ENCODE measurements at regions not wholly inside any gene's neighbourhood (a gene's known extent, or its start where the extent isn't known, plus 50 kb on each side); places are given as distances from the start of the nearest gene placed in this dataset.

DNA sequence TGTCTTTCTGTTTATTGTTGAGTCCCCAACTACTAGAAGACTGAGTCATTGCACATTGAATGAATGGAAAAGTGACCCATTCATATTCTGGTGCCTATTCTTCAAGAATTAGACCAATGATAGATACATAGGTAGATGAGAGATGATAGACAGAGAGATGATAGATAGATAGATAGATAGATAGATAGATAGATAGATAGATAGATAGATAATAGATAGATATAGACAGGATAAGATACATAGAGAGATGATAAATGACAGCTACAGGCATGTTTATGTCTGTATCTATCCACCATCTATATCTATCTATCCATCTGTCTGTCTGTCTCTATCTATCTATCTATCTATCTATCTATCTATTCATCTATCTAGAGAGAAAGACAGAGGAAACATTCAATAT is 170.3 kb upstream of the ARRDC4 start:
- TF ChIP-seq, protein P1, sequence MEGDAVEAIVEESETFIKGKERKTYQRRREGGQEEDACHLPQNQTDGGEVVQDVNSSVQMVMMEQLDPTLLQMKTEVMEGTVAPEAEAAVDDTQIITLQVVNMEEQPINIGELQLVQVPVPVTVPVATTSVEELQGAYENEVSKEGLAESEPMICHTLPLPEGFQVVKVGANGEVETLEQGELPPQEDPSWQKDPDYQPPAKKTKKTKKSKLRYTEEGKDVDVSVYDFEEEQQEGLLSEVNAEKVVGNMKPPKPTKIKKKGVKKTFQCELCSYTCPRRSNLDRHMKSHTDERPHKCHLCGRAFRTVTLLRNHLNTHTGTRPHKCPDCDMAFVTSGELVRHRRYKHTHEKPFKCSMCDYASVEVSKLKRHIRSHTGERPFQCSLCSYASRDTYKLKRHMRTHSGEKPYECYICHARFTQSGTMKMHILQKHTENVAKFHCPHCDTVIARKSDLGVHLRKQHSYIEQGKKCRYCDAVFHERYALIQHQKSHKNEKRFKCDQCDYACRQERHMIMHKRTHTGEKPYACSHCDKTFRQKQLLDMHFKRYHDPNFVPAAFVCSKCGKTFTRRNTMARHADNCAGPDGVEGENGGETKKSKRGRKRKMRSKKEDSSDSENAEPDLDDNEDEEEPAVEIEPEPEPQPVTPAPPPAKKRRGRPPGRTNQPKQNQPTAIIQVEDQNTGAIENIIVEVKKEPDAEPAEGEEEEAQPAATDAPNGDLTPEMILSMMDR (IDR thresholded peaks at IDR 0.05), result no peak
- TF ChIP-seq POLR2A (IDR thresholded peaks at IDR 0.05) (no peak), EP300 (IDR thresholded peaks at IDR 0.05) (no peak)

Data from ovary (tissue), 3 donors.